Occipital lobe (tissue), 1 donor: ENCODE measurements at regions not wholly inside any gene's neighbourhood (a gene's known extent, or its start where the extent isn't known, plus 50 kb on each side); places are given as distances from the start of the nearest gene placed in this dataset.

Source experiments
- DNase-seq: peaks from one replicate; lab custom pipeline; 2025; lab: John Stamatoyannopoulos, UW

- no peak for DNase-seq
Measured at GRCh38 chr9:17846948-17847655, 268.2 kb downstream of the SH3GL2 start.

- DNase-seq = no peak
Measured at GRCh38 chr9:17847908-17848307, 269.0 kb downstream of the SH3GL2 start.

- DNase-seq = no peak
Measured at GRCh38 chr9:17852108-17852507, 273.2 kb downstream of the SH3GL2 start.

DNA sequence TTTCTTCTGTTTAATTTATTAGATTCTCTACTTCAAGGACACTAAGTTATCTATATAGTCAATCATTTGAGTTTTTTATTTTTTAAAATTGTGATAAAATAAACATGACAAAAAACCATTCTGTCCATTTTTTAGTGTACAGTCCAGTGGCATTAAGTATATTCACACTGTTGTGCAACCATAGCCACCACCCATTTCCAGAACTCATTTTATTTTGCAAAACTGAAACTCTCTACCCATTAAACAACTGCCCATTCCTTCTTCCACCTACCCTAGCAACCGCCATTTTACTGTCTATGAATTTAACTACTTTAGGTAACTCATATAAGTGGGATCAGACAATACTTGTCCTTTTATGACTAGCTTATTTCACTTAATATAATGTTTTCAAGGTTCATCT is 275.6 kb downstream of the SH3GL2 start:
- no peak for DNase-seq

GRCh38 chr9:17856995-17857394 is 278.1 kb downstream of the SH3GL2 start:
- DNase-seq = no peak

DNA sequence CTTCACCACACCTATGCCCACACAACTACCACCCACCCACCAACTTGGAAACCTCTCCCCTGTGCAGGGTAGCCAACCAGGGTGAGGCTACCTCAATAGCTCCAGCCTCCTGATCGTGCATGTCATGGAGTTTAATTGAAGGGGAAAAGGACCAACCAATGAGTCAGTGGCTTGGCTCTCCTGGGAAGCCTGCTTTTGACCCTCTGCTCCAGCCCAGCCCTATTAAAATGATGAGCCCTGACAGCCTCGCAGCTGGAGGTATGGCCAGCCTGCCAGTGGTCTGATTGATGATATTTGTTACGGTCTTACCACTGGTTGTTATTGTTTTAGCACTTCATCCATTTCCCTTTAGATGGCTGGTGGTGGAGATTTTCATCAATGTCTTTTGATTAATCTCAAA is 280.4 kb downstream of the SH3GL2 start:
- DNase-seq = no peak

- no peak for DNase-seq
Measured at GRCh38 chr9:17859987-17860386, 281.1 kb downstream of the SH3GL2 start.

GRCh38 chr9:17862101-17862500 is 283.2 kb downstream of the SH3GL2 start:
- no peak for DNase-seq

DNA sequence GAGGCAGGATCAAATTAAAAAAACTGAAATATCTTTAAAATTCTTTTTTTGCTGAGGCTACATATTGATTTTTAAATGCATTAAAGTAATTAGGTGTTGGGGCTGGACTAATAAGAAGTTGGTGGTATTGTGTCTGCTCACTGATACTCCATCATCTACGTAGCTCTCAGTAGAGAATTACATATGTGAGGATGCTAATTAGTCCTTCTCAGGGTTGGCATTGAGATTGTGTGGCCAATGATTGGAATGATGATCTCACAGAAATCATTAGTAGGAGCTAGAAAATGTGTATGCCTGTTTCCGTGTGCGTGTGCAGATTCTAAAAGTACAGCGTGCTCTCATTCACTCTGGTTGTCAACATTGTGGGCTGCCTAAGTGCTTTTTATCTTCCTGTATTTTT is 283.8 kb downstream of the SH3GL2 start:
- DNase-seq = no peak

GRCh38 chr9:17863213-17863883 is 284.5 kb downstream of the SH3GL2 start:
- DNase-seq = no peak

GRCh38 chr9:17863924-17864323 is 285.1 kb downstream of the SH3GL2 start:
- DNase-seq = no peak

- DNase-seq = no peak
Measured at GRCh38 chr9:17864951-17865350, 286.1 kb downstream of the SH3GL2 start.

DNA sequence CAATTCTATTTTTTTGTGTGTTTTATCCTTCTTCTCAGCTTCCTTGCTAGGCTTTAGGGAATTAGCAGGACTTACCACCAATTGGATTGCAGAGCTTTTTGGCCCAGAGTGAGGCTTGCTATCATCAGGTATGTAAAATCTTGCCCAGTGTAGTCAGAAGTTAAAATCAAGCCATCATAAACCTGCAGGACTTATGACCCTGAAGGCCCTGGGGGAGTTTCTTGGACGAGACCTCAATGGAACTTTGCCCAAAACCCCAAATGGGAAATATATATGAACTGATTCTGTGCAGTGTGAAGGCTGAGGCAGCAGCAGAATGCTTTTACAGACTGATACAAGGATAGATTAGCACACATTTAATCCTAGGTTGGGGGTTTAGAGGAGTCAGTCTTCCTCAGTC is 287.0 kb downstream of the SH3GL2 start:
- DNase-seq = no peak

DNA sequence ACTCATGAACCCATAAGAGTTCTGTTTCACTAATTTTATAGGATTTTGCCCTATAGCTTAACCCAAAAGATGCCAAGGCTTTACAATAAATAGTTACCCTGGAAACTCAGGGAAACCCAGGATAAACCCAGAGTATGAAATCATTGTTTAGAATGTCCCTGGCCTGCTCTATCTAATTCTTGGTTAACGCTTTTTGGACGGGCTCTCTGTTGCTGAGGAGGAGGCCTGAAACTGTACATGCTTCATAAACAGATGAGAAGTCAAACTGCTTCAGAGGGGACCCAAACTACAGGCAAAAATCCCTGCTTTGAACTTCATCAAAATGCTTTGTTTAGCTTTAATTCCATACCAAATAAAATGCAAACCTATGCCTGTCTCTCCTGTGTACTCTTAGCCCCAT is 291.9 kb downstream of the SH3GL2 start:
- no peak for DNase-seq

GRCh38 chr9:17871213-17871890 is 292.5 kb downstream of the SH3GL2 start:
- DNase-seq = no peak

GRCh38 chr9:17875886-17876285 is 297.0 kb downstream of the SH3GL2 start:
- DNase-seq = no peak

GRCh38 chr9:17876687-17877086 is 297.8 kb downstream of the SH3GL2 start:
- DNase-seq = no peak

DNA sequence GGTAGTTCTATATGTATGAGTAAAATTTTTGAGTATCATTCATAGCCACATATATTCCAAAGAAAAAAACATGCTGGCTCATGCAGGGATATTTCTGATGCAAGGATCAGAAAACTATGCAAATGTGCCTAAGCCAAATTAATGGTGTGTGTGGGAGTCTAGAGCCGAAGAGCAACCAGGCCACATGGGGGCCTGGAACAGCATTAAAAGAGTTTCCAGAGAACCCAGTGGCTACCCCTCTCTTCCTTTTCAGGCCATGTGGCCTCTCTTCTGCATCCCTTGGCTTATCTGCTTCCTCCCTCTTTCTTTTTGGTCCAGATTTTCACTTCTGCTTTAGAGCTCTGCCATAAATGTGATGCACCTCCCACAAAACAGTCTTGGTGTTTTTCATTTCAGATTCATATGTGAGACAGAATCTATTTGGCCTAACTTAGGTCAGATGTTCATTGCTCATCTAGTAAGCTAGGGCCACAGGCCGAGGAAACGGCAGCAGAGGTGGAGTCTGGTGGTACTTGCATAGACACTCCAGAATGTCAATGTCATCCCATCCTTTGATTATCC is 300.0 kb downstream of the SH3GL2 start:
- DNase-seq = no peak

GRCh38 chr9:17881371-17881770 is 302.5 kb downstream of the SH3GL2 start:
- no peak for DNase-seq

- no peak for DNase-seq
Measured at GRCh38 chr9:17882688-17883594, 304.1 kb downstream of the SH3GL2 start.

GRCh38 chr9:17888066-17888465 is 309.2 kb downstream of the SH3GL2 start:
- no peak for DNase-seq
